SK-N-SH treated with all-trans-retinoic acid at 6 μM for 48 hours (cell line): ENCODE measurements at regions not wholly inside any gene's neighbourhood (a gene's known extent, or its start where the extent isn't known, plus 50 kb on each side); places are given as distances from the start of the nearest gene placed in this dataset.

Experiments
- ATAC-seq: fragments of 200-7000 bp; cut with Tn5 transposase; 3 replicates; pipeline ENCODE4 v1.9.1; 2020; ENCODE audit warnings: mild to moderate bottlenecking, moderate library complexity
- ARNTL ChIP-seq: fragments of 450-650 bp; formaldehyde crosslinking; IDR thresholded peaks from 2 replicates; pipeline ENCODE4 v1.5.0; 2020; ENCODE audit warnings: low read depth, mild to moderate bottlenecking, moderate library complexity, borderline replicate concordance
- BACH2 ChIP-seq: fragments of 250-450 bp; sonication (Bioruptor Pico); IDR thresholded peaks from 2 replicates; pipeline ENCODE4 v1.9.0; 2021; ENCODE audit warnings: mild to moderate bottlenecking, borderline replicate concordance
- CREB5 ChIP-seq: fragments of 250-450 bp; sonication (Bioruptor Pico); IDR thresholded peaks from 2 replicates; pipeline ENCODE4 v1.5.1; 2020; ENCODE audit warnings: low read depth, mild to moderate bottlenecking, moderate library complexity
- CSDC2 ChIP-seq: fragments of 250-450 bp; sonication (Bioruptor Pico); IDR thresholded peaks from 2 replicates; pipeline ENCODE4 v1.5.0; 2020; ENCODE audit warnings: mild to moderate bottlenecking, moderate library complexity
- CSRNP3 ChIP-seq: fragments of 250-450 bp; sonication (Bioruptor Pico); IDR thresholded peaks from 2 replicates; pipeline ENCODE4 v1.5.1; 2021; ENCODE audit warnings: mild to moderate bottlenecking, moderate library complexity
- ESRRG ChIP-seq: fragments of 250-450 bp; sonication (Bioruptor Pico); IDR thresholded peaks from 2 replicates; pipeline ENCODE4 v1.6.1; 2021; ENCODE audit warnings: mild to moderate bottlenecking
- GLIS3 ChIP-seq: fragments of 250-450 bp; sonication (Bioruptor Pico); IDR thresholded peaks from 2 replicates; pipeline ENCODE4 v1.5.0; 2020; ENCODE audit warnings: mild to moderate bottlenecking, moderate library complexity
- ISL1 ChIP-seq: fragments of 250-450 bp; sonication (Bioruptor Pico); IDR thresholded peaks from 2 replicates; pipeline ENCODE4 v2.1.2; 2022; ENCODE audit warnings: mild to moderate bottlenecking, moderate library complexity
- OSR1 ChIP-seq: fragments of 250-450 bp; sonication (Bioruptor Pico); IDR thresholded peaks from 2 replicates; pipeline ENCODE4 v1.8.0; 2022; ENCODE audit warnings: moderate library complexity, mild to moderate bottlenecking, inconsistent platforms
- PATZ1 ChIP-seq: fragments of 250-450 bp; sonication (Bioruptor Pico); IDR thresholded peaks from 2 replicates; pipeline ENCODE4 v1.8.0; 2020; ENCODE audit warnings: mild to moderate bottlenecking, moderate library complexity, borderline replicate concordance
- POU6F1 ChIP-seq: fragments of 250-450 bp; sonication (Bioruptor Pico); IDR thresholded peaks from 2 replicates; pipeline ENCODE4 v1.8.0; 2021; ENCODE audit warnings: low read depth, mild to moderate bottlenecking, moderate library complexity, borderline replicate concordance
- PPARA ChIP-seq: fragments of 250-450 bp; sonication (Bioruptor Pico); IDR thresholded peaks from 2 replicates; pipeline ENCODE4 v1.5.0; 2020; ENCODE audit warnings: mild to moderate bottlenecking, borderline replicate concordance
- RARB ChIP-seq: fragments of 250-450 bp; sonication (Bioruptor Pico); IDR thresholded peaks from 2 replicates; pipeline ENCODE4 v1.8.0; 2021; ENCODE audit warnings: mild to moderate bottlenecking, moderate library complexity
- SNAI2 ChIP-seq: fragments of 250-450 bp; sonication (Bioruptor Pico); IDR thresholded peaks from 2 replicates; pipeline ENCODE4 v1.5.0; 2020; ENCODE audit warnings: mild to moderate bottlenecking, moderate library complexity
- TOX ChIP-seq: fragments of 250-450 bp; sonication (Bioruptor Pico); IDR thresholded peaks from 2 replicates; pipeline ENCODE4 v1.8.0; 2021; ENCODE audit warnings: mild to moderate bottlenecking, moderate library complexity, borderline replicate concordance
- ZC3H10 ChIP-seq: fragments of 250-450 bp; sonication (Bioruptor Pico); IDR thresholded peaks from 2 replicates; pipeline ENCODE4 v1.5.1; 2021; ENCODE audit warnings: mild to moderate bottlenecking, moderate library complexity
- ZFP3 ChIP-seq: fragments of 250-450 bp; sonication (Bioruptor Pico); IDR thresholded peaks from 2 replicates; pipeline ENCODE4 v1.5.0; 2020; ENCODE audit warnings: mild to moderate bottlenecking, moderate library complexity
- ZNF8 ChIP-seq: fragments of 450-650 bp; formaldehyde crosslinking; IDR thresholded peaks from 2 replicates; pipeline ENCODE4 v1.5.0; 2020; ENCODE audit warnings: mild to moderate bottlenecking, moderate library complexity

GRCh38 chr13:22594041-22594440, 586.7 kb upstream of the SGCG start (continued):
- no peak for TF ChIP-seq PATZ1 (CRISPR knock-in tag)
- TF ChIP-seq ZC3H10 (CRISPR knock-in tag) = no peak
- TF ChIP-seq RARB = no peak
- no peak for TF ChIP-seq GLIS3 (CRISPR knock-in tag)
- TF ChIP-seq, all 23 proteins: peak for 0

- no peak for ATAC-seq
Observed at GRCh38 chr13:22596171-22596863, 584.5 kb upstream of the SGCG start.

GRCh38 chr13:22599156-22599555, 581.6 kb upstream of the SGCG start:
- TF ChIP-seq BACH2 (no peak), CSRNP3 (no peak), ESRRG (CRISPR knock-in tag) (no peak)
- no peak for ATAC-seq

More at GRCh38 chr13:22596171-22596863, 584.5 kb upstream of the SGCG start:
- TF ChIP-seq GLIS3 (CRISPR knock-in tag) (no peak), ZNF8 (CRISPR knock-in tag) (no peak), SNAI2 (CRISPR knock-in tag) (no peak), CREB5 (no peak), POU6F1 (CRISPR knock-in tag) (no peak), PPARA (CRISPR knock-in tag) (no peak), ZFP3 (CRISPR knock-in tag) (no peak), ISL1 (CRISPR knock-in tag) (no peak), ARNTL (CRISPR knock-in tag) (no peak), ZC3H10 (CRISPR knock-in tag) (no peak), CSRNP3 (no peak), BACH2 (no peak)

- ATAC-seq = no peak
- TF ChIP-seq GLIS3 (CRISPR knock-in tag) (no peak), TOX (CRISPR knock-in tag) (no peak), ISL1 (CRISPR knock-in tag) (no peak), BACH2 (no peak), CREB5 (no peak), ZFP3 (CRISPR knock-in tag) (no peak), POU6F1 (CRISPR knock-in tag) (no peak), ZC3H10 (CRISPR knock-in tag) (no peak), CSRNP3 (no peak), SNAI2 (CRISPR knock-in tag) (no peak), PPARA (CRISPR knock-in tag) (no peak), ZNF8 (CRISPR knock-in tag) (no peak), CSDC2 (CRISPR knock-in tag) (no peak), PATZ1 (CRISPR knock-in tag) (no peak), OSR1 (CRISPR knock-in tag) (no peak), RARB (no peak), ARNTL (CRISPR knock-in tag) (no peak)
Observed at GRCh38 chr13:22618002-22618401, 562.8 kb upstream of the SGCG start.
